Sciatic nerve (tissue), 2 donors: ENCODE measurements at regions not wholly inside any gene's neighbourhood (a gene's known extent, or its start where the extent isn't known, plus 50 kb on each side); places are given as distances from the start of the nearest gene placed in this dataset.
"Not testable (repeated sequence)": the region's sequence is repeated elsewhere in the genome, so short reads cannot be mapped to it uniquely, and the experiment has no call there.

ENCODE experiments used
- ATAC-seq: fragments of 200-7000 bp; cut with Tn5 transposase; one replicate; pipeline ENCODE4 v1.9.1; 2020; ENCODE audit warnings: mild to moderate bottlenecking, moderate library complexity
- DNase-seq: peaks from one replicate; pipeline ENCODE4 v3.0.0-alpha.2; 2020; ENCODE audit warnings: low spot score
- intact Hi-C: fragments of 100-400 bp; cut with DNase I; formaldehyde crosslinking; loops from one replicate; pipeline ENCODE4 v1.14.2; 2022
- donor health status: DM: no; HTN: no; CAD: no.
- donor health status: DM: no; HTN: no; CAD: no.

GRCh38 chr2:105553538-105554196 is 154.8 kb upstream of the FHL2 start:
- no peak for DNase-seq
- intact Hi-C loops: no loop called here
- ATAC-seq: no peak

GRCh38 chr2:105546628-105546974 is 147.8 kb upstream of the FHL2 start:
- intact Hi-C loops: no loop called here
- no peak for ATAC-seq
- no peak for DNase-seq

- ATAC-seq: peak; percentile 74
- intact Hi-C loops: no loop called here
Observed at GRCh38 chr2:105545730-105546627, 147.1 kb upstream of the FHL2 start.

GRCh38 chr2:105544591-105545377 is 145.9 kb upstream of the FHL2 start:
- intact Hi-C loops: no loop called here
- ATAC-seq (no peak), DNase-seq (no peak)

More at GRCh38 chr2:105545730-105546627, 147.1 kb upstream of the FHL2 start:
- DNase-seq: peak; percentile 83

GRCh38 chr2:105541189-105542050 is 142.6 kb upstream of the FHL2 start:
- ATAC-seq (no peak), DNase-seq (no peak)
- intact Hi-C loops: no loop called here

- ATAC-seq (no peak), DNase-seq (no peak)
- intact Hi-C loops: no loop called here
Observed at GRCh38 chr2:105540642-105541041, 141.8 kb upstream of the FHL2 start.

- DNase-seq (no peak), ATAC-seq (no peak)
- intact Hi-C loops: no loop called here
Observed at GRCh38 chr2:105539331-105539730, 140.5 kb upstream of the FHL2 start.

GRCh38 chr2:105538840-105539239 is 140.0 kb upstream of the FHL2 start:
- no peak for DNase-seq
- ATAC-seq: no peak
- intact Hi-C loops: no loop called here

- intact Hi-C loops: no loop called here
- no peak for ATAC-seq
- no peak for DNase-seq
Observed at GRCh38 chr2:105537920-105538319, 139.1 kb upstream of the FHL2 start.

GRCh38 chr2:105537466-105537865 is 138.6 kb upstream of the FHL2 start:
- intact Hi-C loops: no loop called here
- ATAC-seq (no peak), DNase-seq (no peak)

- DNase-seq (no peak), ATAC-seq (no peak)
- intact Hi-C loops: no loop called here
Observed at GRCh38 chr2:105536175-105536574, 137.3 kb upstream of the FHL2 start.

GRCh38 chr2:105529258-105529657 is 130.4 kb upstream of the FHL2 start:
- ATAC-seq, intact Hi-C loops, DNase-seq: not testable (repeated sequence)

GRCh38 chr2:105526000-105526925 is 127.4 kb upstream of the FHL2 start:
- intact Hi-C loops: no loop called here

GRCh38 chr2:105525201-105525600 is 126.3 kb upstream of the FHL2 start:
- intact Hi-C loops: no loop called here
- DNase-seq (no peak), ATAC-seq (no peak)

More at GRCh38 chr2:105526000-105526925, 127.4 kb upstream of the FHL2 start:
- DNase-seq: no peak
- peak; percentile 26 for ATAC-seq

GRCh38 chr2:105522645-105523044 is 123.8 kb upstream of the FHL2 start:
- intact Hi-C loops: no loop called here
- ATAC-seq (no peak), DNase-seq (no peak)

GRCh38 chr2:105521616-105522015 is 122.8 kb upstream of the FHL2 start:
- ATAC-seq (no peak), DNase-seq (no peak)
- intact Hi-C loops: loop anchor here (2.0 kb wide), 1 partner anchor 55 kb away; no protein-coding TSS in a partner anchor

- ATAC-seq: no peak
- intact Hi-C loops: loop anchor here (2.0 kb wide), 1 partner anchor 56 kb away; no protein-coding TSS in a partner anchor
Observed at GRCh38 chr2:105521176-105521575, 122.3 kb upstream of the FHL2 start.

GRCh38 chr2:105519516-105519915 is 120.7 kb upstream of the FHL2 start:
- intact Hi-C loops: loop anchor here (5.0 kb wide), 1 partner anchor 147 kb away; no protein-coding TSS in a partner anchor
- ATAC-seq: no peak
- DNase-seq: no peak

More at GRCh38 chr2:105521176-105521575, 122.3 kb upstream of the FHL2 start:
- no peak for DNase-seq
